DND-41 (cell line): ENCODE measurements at regions not wholly inside any gene's neighbourhood (a gene's known extent, or its start where the extent isn't known, plus 50 kb on each side); places are given as distances from the start of the nearest gene placed in this dataset.

Experiments
- CTCF ChIP-seq: IDR thresholded peaks from 2 replicates; pipeline ENCODE4 v1.5.1; 2012; ENCODE audit warnings: borderline replicate concordance, low read length, moderate library complexity, mild to moderate bottlenecking; ENCODE audit not compliant: poor library complexity, severe bottlenecking; ENCODE audit errors: extremely low read depth
- EZH2 ChIP-seq: IDR thresholded peaks from 3 replicates; pipeline ENCODE4 v1.6.1; 2012; ENCODE audit warnings: borderline replicate concordance, low read depth, mild to moderate bottlenecking, moderate library complexity, low read length, inconsistent platforms; ENCODE audit not compliant: severe bottlenecking

GRCh38 chr5:87661784-87662566, 249.2 kb upstream of the CCNH start:
- TF ChIP-seq CTCF: no peak
- TF ChIP-seq EZH2: no peak
